ENCODE measurements at regions not wholly inside any gene's neighbourhood (a gene's known extent, or its start where the extent isn't known, plus 50 kb on each side); places are given as distances from the start of the nearest gene placed in this dataset.
"Not testable (repeated sequence)": the region's sequence is repeated elsewhere in the genome, so short reads cannot be mapped to it uniquely, and the experiment has no call there.

DNA sequence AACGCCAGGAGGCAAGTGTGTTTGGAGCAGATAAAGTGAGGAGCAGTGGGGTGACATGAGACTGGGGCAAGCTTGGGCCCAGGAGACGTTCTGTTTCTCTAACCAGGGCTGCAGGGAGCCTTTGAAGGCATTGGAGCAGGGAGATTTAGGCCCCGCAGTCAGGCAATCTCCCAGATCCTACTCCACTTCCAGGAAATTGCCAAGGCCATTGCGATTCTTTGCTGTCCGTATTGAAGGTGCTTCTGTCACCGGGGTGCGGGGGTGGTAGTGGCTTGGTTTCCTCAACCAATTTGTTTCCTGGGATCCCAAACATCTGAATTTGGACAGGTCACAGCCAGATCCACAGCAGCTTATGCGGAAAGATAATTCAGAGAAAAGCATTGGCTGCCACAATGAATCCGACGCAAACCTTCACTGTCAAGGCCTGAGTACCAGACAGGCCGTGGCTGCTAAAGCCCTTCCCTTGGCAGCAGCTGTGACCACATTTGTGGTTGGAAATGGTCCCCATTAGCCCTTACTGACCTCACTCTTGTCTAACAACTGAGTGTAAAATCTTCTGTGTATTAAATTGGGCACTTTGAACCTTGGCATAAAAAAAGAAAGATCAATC lies 385.6 kb downstream of the PTPRU start:
- DNase-seq: no peak

- DNase-seq: no peak
These were observed 384.3 kb downstream of the PTPRU start for GRCh38 chr1:29620631-29621030.

- DNase-seq: no peak
These were observed 370.9 kb downstream of the PTPRU start for GRCh38 chr1:29607236-29607635.

GRCh38 chr1:29604796-29605195 lies 368.5 kb downstream of the PTPRU start:
- not testable (repeated sequence) for DNase-seq

DNA sequence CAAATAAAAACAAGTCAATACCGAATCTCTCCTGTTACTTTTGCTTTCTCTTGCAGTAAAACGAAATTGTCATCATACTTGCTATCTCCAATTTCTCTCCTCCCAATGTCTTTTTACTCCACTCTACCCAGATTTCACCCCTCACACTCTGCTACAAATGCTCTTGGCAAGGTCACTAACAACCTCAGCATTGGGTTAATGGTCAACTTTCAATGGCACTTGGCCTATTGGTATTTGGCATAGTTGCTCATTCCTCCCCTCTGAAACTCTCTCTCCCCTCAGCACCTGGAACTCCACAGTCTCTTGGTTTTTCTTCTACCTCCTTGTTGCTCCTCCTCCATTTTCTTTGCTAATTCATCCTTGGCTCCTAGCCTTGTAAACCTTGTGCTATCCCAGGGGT lies 367.3 kb downstream of the PTPRU start:
- DNase-seq: no peak

GRCh38 chr1:29602203-29602602 lies 365.9 kb downstream of the PTPRU start:
- no peak for DNase-seq

DNA sequence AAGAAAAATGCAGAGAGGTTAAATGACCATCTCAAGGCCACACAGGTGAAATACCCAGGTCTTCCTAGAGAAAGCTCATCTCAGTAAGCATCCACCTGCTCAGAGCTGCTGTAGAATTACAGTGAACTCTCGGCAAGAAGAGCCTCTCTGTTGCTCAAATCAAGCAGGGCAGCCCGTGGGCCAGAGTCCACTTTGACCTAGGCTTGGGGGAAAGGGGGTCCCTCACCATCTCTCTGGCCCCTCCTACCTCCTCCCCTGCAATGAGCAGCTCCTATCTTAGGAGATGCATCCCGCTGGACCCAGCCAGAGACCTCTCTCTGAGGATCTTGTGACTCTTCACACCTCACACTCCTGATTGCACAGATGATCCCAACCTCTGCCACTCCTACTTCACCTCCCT lies 364.7 kb downstream of the PTPRU start:
- no peak for DNase-seq

- DNase-seq: no peak
These were observed 363.5 kb downstream of the PTPRU start for GRCh38 chr1:29599826-29600225.

DNA sequence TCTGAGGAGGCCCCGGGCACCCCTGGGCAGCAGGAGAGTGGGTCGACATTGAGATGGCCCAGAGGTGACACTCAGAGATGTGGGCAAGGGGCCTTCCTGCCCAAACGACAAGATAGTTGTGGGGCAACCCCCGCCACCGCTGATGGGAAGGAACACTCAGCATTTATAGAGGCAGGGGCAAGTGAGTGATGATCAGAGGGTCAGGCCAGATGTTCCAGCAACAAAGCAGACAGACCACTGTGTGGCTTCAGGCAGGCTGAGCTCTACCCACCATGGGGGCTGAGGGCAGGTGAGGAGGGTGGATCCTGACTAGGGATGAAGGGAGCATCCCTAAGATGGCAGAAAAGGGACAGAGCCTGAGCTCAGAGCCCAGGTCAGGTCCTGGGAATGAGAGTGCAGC lies 362.7 kb downstream of the PTPRU start:
- DNase-seq: no peak

- no peak for DNase-seq
These were observed 361.5 kb downstream of the PTPRU start for GRCh38 chr1:29597861-29598260.

GRCh38 chr1:29593601-29594382 lies 357.5 kb downstream of the PTPRU start:
- no peak for DNase-seq

DNA sequence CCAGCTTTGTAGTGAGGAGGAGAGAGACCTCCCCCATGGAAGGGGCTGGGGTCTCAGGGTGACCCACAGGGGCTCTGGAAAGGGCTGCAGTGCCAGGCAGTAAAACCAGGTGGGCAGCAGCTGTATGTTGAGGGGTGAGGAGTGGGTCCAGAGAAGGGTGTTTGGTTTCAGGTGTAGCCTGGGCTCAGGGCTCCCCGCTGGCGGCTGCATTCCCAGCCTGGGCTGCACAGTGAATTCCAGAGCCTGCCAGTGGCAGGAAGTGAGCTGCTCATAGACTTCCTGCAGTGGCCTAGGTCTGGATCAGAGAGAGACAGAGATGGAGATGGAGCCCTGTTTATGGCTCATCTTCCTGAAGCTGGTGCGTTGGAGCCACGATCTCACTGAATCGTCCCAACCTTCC lies 356.4 kb downstream of the PTPRU start:
- no peak for DNase-seq

- no peak for DNase-seq
These were observed 355.9 kb downstream of the PTPRU start for GRCh38 chr1:29592261-29592615.

- DNase-seq: no peak
These were observed 355.4 kb downstream of the PTPRU start for GRCh38 chr1:29591601-29592260.

- DNase-seq: no peak
These were observed 354.6 kb downstream of the PTPRU start for GRCh38 chr1:29590583-29591565.

- DNase-seq: not testable (repeated sequence)
These were observed 353.4 kb downstream of the PTPRU start for GRCh38 chr1:29589716-29590115.

- no peak for DNase-seq
These were observed 350.8 kb downstream of the PTPRU start for GRCh38 chr1:29586991-29587745.

GRCh38 chr1:29586215-29586614 lies 349.9 kb downstream of the PTPRU start:
- DNase-seq: no peak

DNA sequence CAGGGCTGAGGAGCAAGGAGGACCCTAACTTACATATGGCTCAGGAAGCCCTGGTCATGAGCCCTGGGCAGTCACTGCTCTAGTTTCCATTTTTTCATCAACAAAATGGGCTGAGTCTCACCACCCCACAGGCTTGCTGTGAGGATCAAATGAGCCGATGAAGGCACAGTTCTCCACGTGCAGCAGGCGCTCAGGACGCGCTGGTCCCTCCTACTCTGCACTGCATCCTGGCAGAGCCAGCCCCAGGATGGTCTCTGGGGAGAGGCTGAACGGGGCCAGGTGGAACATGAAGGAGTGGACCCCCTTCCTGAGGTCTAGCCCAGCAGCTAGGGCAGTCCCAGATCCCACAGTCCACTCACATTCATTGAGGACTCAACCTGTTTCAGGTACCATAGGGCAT lies 349.3 kb downstream of the PTPRU start:
- no peak for DNase-seq

- no peak for DNase-seq
These were observed 348.9 kb downstream of the PTPRU start for GRCh38 chr1:29585201-29585600.

GRCh38 chr1:29584776-29585175 lies 348.5 kb downstream of the PTPRU start:
- no peak for DNase-seq

DNA sequence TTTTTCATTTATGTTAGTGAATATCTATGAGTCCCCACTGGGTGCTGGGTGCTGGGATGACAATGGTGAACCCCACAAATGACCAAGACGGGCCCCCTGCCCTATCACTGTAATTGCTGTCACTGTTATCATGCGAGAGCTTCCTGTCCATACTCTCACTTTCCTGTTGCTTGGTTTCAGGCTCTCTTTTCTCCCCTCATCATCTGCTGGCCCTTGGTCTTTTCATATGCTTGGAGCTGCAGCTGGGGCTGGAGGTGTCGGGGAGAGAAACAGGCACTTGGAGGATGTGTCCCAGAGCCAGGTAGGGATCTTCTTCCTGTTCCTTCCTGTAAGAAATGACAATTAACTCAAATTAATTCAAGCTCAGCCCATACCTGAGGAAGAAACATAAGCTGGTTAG lies 348.0 kb downstream of the PTPRU start:
- no peak for DNase-seq
